ENCODE measurements at regions not wholly inside any gene's neighbourhood (a gene's known extent, or its start where the extent isn't known, plus 50 kb on each side); places are given as distances from the start of the nearest gene placed in this dataset.

DNA sequence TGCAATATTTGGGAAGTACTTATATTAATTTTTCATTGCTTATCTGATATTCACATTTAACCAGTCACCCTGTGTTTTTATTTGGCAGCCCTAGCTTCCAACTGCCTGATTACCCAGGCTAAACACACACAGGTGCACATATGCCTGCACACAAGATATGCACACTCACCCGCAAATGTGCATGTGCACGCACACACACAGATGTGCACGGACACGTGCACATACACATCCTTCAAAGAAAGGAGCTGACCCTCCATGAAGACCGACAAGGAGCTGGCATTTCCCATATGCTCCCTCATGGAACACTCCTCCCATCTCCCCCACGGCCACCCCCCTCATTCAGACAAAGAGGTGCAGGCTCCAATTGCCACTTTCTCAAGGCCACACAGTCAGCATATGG is 242.2 kb downstream of the ENGASE start:
- TF ChIP-seq, protein P1, sequence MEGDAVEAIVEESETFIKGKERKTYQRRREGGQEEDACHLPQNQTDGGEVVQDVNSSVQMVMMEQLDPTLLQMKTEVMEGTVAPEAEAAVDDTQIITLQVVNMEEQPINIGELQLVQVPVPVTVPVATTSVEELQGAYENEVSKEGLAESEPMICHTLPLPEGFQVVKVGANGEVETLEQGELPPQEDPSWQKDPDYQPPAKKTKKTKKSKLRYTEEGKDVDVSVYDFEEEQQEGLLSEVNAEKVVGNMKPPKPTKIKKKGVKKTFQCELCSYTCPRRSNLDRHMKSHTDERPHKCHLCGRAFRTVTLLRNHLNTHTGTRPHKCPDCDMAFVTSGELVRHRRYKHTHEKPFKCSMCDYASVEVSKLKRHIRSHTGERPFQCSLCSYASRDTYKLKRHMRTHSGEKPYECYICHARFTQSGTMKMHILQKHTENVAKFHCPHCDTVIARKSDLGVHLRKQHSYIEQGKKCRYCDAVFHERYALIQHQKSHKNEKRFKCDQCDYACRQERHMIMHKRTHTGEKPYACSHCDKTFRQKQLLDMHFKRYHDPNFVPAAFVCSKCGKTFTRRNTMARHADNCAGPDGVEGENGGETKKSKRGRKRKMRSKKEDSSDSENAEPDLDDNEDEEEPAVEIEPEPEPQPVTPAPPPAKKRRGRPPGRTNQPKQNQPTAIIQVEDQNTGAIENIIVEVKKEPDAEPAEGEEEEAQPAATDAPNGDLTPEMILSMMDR (IDR thresholded peaks at IDR 0.05): no peak

DNA sequence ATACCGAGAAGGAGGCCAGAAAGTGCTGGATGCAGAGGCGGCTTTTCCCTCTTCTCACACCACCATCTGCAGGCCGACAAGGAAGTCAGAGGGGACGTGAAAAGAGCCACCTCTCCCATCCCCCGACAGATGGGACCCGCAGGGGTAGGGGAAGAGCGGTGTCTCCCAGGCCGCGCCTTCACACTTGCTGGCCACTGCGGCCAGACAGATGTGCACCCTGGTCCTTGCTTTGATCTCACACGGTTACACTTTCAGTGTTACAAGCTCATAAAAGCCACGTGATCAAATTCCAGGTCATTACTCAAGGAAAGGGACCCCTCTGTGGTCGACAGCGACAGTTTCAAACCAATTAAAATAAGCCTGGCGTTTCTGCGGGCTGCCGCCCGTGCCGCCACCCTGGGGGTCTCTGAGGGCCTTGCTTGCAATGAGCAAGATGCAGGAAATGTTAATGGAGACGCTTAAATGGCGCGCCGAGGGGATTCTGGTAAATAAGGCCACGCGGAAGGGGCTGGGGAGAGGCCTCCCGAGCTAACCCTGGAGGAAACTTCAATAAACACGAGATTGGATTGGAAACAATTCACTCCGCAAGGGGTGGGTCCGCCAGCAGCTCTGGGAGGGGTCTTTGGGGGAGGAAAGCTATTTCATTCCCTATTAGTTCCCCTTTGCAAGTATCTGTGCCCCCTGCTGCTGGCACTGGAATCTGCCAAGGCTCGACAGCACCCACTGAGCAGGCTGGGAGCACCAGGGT is 240.9 kb downstream of the ENGASE start:
- TF ChIP-seq, protein P1 (IDR thresholded peaks at IDR 0.05): no peak

DNA sequence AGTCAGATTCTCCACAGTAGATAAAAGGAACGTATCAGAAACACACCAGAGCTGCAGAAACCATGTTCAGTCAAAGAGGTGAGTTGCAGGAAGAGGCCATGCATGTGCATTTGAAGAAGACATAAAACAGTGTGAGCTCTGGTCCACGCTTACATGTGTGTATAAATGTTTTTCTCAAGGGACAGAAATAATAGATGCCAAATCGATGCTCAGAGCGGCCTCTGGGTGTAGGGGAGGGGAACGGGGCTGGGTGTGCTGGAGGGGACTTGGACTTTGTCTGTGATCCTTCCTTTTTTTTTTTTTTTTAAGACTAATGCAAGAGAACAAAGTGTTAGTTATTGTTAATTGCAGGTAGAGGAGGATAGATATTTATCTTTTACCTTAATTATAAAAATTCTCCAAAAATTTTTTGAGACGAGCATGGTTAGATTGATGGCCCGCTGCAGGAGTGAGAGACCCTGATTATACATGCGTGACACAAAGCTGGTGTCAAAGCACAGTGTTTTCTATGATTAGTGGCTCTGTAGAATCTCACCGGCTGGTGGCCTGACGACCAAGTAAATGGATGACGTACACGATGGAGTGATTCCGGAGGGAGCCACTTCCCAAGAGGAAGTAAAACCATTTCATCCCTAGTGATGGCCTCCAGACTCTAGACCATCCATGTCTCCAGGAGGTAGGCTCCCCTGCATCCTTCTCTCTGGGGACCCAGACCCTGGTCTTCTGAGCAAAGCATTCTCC is 240.2 kb downstream of the ENGASE start:
- TF ChIP-seq, protein P1 (IDR thresholded peaks at IDR 0.05): no peak

DNA sequence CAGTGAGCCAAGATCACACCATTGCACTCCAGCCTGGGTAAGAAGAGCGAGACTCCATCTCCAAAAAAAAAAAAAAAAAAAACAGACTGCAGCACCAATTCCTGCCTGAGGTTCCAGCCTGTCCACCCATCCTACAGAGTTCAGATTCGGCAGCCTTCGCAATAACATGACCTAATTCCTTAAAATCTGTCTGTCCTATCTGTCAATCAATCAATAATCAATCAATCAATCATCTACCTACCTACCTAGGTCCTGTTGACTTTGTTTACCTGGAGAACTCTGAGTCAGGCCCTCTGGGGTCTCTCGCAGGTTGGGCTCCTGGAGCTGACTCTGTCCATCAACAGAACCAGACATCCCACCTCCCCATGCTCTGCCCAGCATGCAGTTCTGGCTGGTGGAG is 236.7 kb downstream of the ENGASE start:
- TF ChIP-seq, protein P1 (IDR thresholded peaks at IDR 0.05): no peak

DNA sequence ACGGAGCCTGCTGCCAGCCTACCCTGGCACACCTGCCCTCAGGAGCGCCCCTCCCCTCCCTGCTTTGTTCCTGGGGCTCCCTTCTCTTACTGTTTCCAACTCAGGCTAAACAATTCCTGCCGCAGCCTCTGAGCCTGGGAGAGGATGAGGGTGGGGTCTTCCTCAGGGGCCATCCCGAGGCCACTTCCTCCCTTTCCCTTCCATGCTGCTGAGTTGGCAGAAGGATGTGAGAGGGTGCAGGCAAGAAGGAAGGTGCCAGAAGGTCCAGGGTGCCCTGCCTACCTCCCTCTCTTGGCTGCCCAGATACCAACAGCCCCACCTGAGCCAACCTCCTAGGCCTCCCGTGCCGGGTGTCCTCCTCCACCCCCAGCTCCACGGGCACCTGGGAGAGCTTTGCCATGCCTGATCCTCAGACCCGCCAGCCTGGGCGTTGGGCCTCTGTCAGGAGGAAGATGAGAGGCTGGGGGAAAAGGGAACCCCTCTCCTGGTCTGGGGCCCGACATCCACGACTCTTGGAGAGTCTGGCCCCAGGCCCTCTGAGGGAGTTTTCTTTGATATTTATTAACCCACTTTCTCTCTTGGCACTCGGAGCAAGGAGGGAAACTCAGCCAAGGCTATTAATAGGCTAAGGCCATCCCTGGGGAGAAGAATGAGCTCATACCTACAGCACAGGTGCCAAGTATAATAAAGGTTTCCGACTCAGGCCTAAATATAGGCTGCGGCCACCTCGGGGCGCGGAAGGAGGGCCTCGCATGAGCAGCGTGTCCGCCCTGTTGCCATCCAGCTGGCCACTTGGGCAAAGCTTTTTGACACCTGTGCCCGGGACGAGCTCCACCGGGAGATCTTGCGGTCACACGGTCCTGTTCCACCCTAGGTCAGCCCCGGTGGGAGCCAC is 232.0 kb downstream of the ENGASE start:
- TF ChIP-seq, protein P1 (IDR thresholded peaks at IDR 0.05): no peak

DNA sequence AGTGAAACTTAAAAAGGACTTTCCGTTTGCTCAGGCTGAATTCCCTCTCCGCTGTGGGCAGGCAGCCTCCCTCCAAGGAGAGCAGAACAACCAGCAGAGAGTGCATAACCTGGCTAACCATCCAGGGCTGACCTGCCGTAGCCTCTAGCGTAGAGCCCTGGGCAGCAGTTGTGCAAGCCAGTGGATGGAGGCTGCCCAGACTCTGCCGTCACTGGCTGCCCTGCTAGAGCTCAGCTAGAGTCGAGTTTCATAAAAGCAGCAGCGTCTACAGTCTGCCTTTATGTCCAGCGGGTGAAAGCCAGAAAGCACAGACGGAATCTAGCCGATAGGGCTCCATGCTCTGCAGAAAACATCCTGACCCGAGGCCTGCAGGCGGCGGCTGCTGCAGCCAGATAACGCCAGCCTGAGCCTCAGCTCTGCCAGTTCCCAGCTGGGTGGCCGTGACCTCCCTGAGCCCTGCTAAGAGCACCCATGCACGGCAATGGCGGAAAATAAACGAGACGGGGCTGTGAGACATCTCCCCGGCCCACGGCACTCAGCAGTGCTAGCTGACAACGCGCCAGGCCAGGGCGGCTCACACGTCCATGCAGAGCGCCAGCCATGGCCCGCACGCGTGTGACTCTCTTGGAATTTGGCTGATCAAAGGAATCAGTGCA is 231.3 kb downstream of the ENGASE start:
- TF ChIP-seq, protein P1 (IDR thresholded peaks at IDR 0.05): no peak

DNA sequence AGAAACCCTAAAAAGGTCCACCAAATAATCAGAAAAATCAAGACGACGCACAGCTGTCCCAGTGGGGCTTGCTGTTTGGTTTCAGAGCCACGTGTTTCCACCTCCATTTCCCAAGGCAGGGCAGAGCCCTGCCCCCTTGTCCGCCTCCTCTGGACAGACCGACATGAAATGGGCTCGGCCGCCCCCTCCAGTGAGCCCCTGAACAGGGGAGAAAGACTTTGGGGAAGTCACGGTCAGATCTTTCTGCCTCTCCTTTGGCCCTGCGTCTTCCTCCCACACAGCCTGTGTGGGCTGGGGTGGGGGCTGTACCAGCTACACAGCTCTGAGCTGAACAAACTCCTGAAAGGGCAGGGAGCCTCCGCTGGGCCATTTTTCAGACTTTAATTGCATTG is 230.7 kb downstream of the ENGASE start:
- TF ChIP-seq, protein P1 (IDR thresholded peaks at IDR 0.05): no peak

All from LNCAP (cell line).